ENCODE measurements at regions not wholly inside any gene's neighbourhood (a gene's known extent, or its start where the extent isn't known, plus 50 kb on each side); places are given as distances from the start of the nearest gene placed in this dataset.

- no peak for TF ChIP-seq POLR2A (IDR thresholded peaks at IDR 0.05)
- TF ChIP-seq CTCF (IDR thresholded peaks at IDR 0.05): no peak
Observed at GRCh38 chr20:29326376-29327070, 1930.9 kb upstream of the DEFB115 start.

Data from uterus (tissue), 2 donors.